GM12875 (cell line): ENCODE measurements at regions not wholly inside any gene's neighbourhood (a gene's known extent, or its start where the extent isn't known, plus 50 kb on each side); places are given as distances from the start of the nearest gene placed in this dataset.

ENCODE experiments used
- H3K4me3 ChIP-seq: one replicate; pipeline ENCODE4 v1.5.1; 2011; ENCODE audit warnings: low read depth, low read length, control low read depth
- TF ChIP-seq, protein P1 (sequence below): IDR thresholded peaks from 2 replicates; pipeline ENCODE4 v1.5.1; 2011; ENCODE audit warnings: low read depth, mild to moderate bottlenecking, control low read depth, inconsistent platforms, low read length, moderate library complexity, borderline replicate concordance; ENCODE audit not compliant: insufficient read depth

DNA sequence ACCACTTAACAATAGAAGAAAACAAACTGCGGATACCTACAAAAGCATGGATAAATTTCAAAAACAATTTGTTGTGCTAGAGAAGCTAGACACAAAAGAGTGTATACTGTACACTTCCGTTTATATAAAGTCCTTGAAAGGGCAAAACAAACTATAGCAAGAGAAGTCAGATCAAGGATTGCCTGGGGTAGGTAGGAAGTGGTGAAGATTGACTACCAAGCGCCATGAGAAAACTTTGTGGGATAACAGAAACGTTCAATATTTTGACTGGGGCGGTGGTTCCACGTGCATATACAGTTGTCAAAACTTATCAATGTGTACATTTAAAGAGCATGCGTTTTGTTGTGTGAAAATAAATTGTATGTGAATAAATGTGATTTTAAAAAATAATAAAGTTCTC lies 55.6 kb upstream of the CCL2 start:
- no peak overlapping the region for H3K4me3 ChIP-seq
- TF ChIP-seq, protein P1, sequence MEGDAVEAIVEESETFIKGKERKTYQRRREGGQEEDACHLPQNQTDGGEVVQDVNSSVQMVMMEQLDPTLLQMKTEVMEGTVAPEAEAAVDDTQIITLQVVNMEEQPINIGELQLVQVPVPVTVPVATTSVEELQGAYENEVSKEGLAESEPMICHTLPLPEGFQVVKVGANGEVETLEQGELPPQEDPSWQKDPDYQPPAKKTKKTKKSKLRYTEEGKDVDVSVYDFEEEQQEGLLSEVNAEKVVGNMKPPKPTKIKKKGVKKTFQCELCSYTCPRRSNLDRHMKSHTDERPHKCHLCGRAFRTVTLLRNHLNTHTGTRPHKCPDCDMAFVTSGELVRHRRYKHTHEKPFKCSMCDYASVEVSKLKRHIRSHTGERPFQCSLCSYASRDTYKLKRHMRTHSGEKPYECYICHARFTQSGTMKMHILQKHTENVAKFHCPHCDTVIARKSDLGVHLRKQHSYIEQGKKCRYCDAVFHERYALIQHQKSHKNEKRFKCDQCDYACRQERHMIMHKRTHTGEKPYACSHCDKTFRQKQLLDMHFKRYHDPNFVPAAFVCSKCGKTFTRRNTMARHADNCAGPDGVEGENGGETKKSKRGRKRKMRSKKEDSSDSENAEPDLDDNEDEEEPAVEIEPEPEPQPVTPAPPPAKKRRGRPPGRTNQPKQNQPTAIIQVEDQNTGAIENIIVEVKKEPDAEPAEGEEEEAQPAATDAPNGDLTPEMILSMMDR = no peak

DNA sequence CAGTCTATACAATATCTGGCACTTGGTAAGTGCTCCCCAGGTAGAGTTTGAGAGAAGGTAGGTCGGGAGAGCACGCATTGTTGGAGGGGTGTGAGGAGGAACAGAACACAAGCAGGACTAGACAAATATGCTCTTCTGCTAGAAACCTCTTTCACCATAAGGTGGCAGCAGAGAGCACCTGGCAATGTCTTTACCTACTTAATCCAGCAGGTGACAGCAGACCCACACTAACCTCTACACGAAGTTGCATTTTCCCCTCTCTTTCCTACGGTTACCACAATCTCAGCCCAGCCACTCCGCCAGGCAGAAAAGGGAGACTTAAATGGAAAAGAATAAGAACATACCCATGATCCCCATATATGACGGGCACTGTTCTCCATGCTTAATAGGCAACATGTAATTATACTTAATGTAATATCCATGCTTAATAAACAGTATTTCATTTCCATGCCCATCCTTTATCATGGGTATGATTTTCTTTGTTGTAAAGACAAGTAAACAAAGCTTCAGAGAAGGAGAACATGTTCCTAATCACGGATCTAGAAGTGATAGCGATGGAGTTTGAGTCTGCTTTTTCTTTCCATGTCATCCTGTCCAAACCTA lies 55.1 kb upstream of the CCL2 start:
- H3K4me3 ChIP-seq = no peak overlapping the region
- TF ChIP-seq, protein P1 = peak; percentile 100

DNA sequence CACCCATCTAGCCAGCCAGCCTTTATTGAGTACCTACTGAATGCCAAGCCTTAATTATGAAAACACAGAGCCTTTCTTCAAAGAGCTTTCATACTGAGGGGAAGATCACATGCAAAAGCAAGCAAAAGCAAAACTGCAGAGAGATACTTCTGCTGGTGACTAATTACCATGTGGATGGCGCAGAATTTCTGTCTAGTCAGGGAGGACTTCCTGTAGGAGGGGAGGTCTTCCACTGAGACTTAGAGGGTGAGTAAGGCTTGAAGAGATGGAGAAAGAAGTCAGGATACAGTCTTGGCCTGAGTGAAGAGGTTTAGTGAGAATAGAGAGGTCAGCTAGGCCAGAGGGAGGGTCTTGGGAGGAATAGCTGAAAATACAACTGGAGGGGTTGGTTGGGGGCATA lies 53.9 kb upstream of the CCL2 start:
- H3K4me3 ChIP-seq = no peak overlapping the region
- TF ChIP-seq, protein P1 = no peak

DNA sequence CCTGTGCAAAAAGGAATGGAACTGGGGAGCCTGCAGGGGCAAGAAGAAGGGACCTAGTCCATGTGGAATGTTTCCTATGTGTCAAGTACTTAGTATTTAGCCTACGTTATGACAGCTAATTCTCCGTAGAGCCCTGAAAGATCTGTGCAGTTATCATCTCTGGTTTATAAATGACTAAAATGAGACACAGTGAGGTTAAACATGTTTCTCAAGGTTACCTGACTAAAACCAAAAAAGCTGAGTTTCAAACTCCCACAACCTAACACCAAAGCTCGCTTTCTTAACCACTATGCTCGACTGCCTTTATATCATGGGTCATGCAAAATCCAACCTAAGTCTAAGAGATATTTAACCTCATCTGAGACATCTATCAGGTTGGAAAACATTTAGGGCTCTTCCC lies 53.3 kb upstream of the CCL2 start:
- TF ChIP-seq, protein P1 = no peak
- no peak overlapping the region for H3K4me3 ChIP-seq

DNA sequence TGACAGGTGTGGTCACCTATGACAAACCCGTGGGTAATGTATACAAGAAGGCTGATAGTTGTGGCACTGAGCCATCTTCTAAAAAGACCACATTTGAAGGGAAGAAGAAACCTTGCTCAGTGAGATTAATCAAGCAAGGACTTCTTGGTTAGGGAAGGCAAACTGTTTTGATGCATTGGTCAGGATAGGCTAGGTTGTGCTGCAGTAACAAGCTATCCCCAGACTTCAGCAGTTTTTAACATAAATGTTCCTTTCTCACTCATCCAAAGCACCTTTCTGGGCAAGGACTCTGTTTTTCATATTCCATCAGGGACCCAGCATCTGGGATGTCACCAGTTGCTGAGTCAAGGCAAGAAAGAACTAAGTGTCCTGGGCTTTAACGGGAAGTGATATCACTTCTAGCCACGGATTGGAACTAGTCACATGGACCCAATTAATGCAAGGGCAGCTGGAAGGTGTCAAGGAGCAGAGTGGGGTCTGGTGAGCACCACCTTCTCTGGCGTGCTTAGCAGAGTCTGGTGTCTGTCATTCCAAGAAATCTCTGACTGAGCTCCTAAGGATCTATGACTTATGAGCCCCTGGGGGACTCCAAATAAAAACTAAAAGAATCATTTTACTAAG lies 52.0 kb upstream of the CCL2 start:
- TF ChIP-seq, protein P1 = no peak

GRCh38 chr17:34204402-34204801 lies 50.7 kb upstream of the CCL2 start:
- no peak overlapping the region for H3K4me3 ChIP-seq
- TF ChIP-seq, protein P1 = no peak

More for the DNA sequence above, 52.0 kb upstream of the CCL2 start:
- no peak overlapping the region for H3K4me3 ChIP-seq
